Fibroblast of lung (primary cell): ENCODE measurements at regions not wholly inside any gene's neighbourhood (a gene's known extent, or its start where the extent isn't known, plus 50 kb on each side); places are given as distances from the start of the nearest gene placed in this dataset.

Source experiments
- CTCF ChIP-seq, 2 donors: IDR thresholded peaks in 1 of 2; conservative IDR thresholded peaks in 1 of 2; 1 replicate in 1 of 2; 2 replicates in 1 of 2; pipeline ENCODE4 v1.5.1; 2011 to 2012; ENCODE audit warnings: low read length in 2 of 2, control low read depth in 1 of 2, inconsistent platforms in 1 of 2, low read depth in 1 of 2, mild to moderate bottlenecking in 1 of 2
- EZH2 ChIP-seq: IDR thresholded peaks from 2 replicates; pipeline ENCODE4 v1.5.1; 2012; ENCODE audit warnings: low read length, control low read depth, mild to moderate bottlenecking; ENCODE audit errors: missing control alignments

- TF ChIP-seq CTCF (conservative IDR thresholded peaks at IDR 0.05 in 1 of 2, IDR thresholded peaks at IDR 0.05 in 1 of 2; ENCODE audit: low read depth in 1 of 2, low read length in 2 of 2) (no peak), EZH2 (no peak)
These were observed 170.9 kb upstream of the PCDH18 start for GRCh38 chr4:137703195-137703594.
